BE2C (cell line): ENCODE measurements at regions not wholly inside any gene's neighbourhood (a gene's known extent, or its start where the extent isn't known, plus 50 kb on each side); places are given as distances from the start of the nearest gene placed in this dataset.

Source experiments
- DNase-seq: peaks from one replicate; pipeline ENCODE4 v3.0.0-alpha.2; 2020
- H3K27me3 ChIP-seq: fragments of 250-450 bp; sonication (Bioruptor Pico); 2 replicates; pipeline ENCODE4 v1.5.1; 2020; ENCODE audit warnings: mild to moderate bottlenecking
- H3K36me3 ChIP-seq: fragments of 250-450 bp; sonication (Bioruptor Pico); 2 replicates; pipeline ENCODE4 v1.5.1; 2020; ENCODE audit warnings: mild to moderate bottlenecking
- H3K4me1 ChIP-seq: fragments of 250-450 bp; sonication (Bioruptor Pico); 2 replicates; pipeline ENCODE4 v1.5.1; 2020
- H3K4me3 ChIP-seq: 2 replicates; pipeline ENCODE4 v1.5.1; 2011; ENCODE audit warnings: low read depth, low read length
- H3K9me3 ChIP-seq: fragments of 250-450 bp; sonication (Bioruptor Pico); 2 replicates; pipeline ENCODE4 v1.5.1; 2020
- TF ChIP-seq, protein P1 (sequence below): IDR thresholded peaks from 2 replicates; pipeline ENCODE4 v1.5.1; 2012; ENCODE audit warnings: mild to moderate bottlenecking, low read depth, low read length

DNA sequence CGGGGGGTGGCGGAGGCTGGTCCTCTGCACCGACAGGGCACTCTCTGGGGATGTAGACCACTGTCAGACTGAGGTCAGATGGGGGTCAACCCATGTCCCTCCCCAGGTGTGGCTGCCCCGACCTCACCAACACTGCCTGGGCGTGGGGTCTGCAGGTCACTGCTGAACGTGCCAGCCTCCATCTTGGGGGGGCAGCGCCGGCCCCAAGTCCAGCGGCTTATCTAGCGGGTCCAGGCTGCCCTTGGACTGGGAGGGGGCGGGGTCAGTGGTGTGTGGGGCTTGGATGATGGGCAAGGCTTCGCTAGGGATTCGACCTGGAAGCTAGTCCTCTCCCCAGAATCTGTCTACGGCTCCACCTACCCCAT, 178.2 kb downstream of the IGLL1 start:
- DNase-seq: no peak
- H3K4me1 ChIP-seq: peaks cover 3% of the 10 kb centered on the region; the same call in 1 of the 2 replicates
- no peaks in the 10 kb centered on the region for H3K9me3 ChIP-seq
- H3K4me3 ChIP-seq: no peak overlapping the region
- H3K36me3 ChIP-seq: no peaks in the 10 kb centered on the region
- H3K27me3 ChIP-seq: no peaks in the 10 kb centered on the region
- TF ChIP-seq, protein P1, sequence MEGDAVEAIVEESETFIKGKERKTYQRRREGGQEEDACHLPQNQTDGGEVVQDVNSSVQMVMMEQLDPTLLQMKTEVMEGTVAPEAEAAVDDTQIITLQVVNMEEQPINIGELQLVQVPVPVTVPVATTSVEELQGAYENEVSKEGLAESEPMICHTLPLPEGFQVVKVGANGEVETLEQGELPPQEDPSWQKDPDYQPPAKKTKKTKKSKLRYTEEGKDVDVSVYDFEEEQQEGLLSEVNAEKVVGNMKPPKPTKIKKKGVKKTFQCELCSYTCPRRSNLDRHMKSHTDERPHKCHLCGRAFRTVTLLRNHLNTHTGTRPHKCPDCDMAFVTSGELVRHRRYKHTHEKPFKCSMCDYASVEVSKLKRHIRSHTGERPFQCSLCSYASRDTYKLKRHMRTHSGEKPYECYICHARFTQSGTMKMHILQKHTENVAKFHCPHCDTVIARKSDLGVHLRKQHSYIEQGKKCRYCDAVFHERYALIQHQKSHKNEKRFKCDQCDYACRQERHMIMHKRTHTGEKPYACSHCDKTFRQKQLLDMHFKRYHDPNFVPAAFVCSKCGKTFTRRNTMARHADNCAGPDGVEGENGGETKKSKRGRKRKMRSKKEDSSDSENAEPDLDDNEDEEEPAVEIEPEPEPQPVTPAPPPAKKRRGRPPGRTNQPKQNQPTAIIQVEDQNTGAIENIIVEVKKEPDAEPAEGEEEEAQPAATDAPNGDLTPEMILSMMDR: no peak

DNA sequence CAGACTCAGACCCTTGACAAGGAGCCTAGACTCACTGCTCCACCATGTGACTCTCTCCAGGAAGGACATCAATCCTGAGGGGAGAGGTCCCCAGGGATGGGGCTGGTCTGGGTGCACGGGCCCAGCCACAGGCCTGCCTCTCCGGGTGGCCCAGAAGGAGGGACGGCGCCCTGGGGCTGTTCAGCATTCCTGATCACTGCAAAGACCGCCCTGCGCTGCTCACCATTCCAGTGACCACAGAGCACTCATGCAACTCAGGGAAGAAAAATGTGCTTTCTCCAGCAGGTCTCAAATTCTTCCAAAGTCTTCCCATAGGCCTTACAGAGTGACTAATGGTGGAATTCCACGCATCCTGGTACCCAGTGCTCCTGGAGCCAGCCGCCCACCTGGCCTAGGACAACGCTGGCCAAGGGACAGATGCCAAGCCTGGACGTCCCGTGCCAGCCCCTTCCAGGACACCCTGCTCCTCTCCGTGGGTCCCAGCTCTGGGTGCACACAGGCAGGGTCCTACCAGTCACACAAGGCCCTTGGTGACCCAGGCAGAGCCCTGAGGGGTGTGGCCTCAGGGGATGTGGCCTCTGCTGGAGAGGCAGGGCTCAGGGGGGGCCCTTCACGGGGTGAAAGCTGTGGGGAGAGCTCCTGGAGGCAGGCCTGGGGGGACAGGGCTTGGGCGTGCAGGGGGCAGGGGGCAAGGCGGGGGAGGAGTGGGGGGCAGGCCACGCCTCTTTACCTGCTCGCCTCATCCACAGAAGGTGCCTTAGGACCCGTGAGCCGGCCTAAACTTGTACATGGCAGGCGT, 178.8 kb downstream of the IGLL1 start:
- H3K4me1 ChIP-seq: peaks cover 3% of the 10 kb centered on the region; the same call in 1 of the 2 replicates
- H3K9me3 ChIP-seq: no peaks in the 10 kb centered on the region
- TF ChIP-seq, protein P1: no peak
- H3K27me3 ChIP-seq: no peaks in the 10 kb centered on the region
- no peak overlapping the region for H3K4me3 ChIP-seq
- no peaks in the 10 kb centered on the region for H3K36me3 ChIP-seq
- no peak for DNase-seq

DNA sequence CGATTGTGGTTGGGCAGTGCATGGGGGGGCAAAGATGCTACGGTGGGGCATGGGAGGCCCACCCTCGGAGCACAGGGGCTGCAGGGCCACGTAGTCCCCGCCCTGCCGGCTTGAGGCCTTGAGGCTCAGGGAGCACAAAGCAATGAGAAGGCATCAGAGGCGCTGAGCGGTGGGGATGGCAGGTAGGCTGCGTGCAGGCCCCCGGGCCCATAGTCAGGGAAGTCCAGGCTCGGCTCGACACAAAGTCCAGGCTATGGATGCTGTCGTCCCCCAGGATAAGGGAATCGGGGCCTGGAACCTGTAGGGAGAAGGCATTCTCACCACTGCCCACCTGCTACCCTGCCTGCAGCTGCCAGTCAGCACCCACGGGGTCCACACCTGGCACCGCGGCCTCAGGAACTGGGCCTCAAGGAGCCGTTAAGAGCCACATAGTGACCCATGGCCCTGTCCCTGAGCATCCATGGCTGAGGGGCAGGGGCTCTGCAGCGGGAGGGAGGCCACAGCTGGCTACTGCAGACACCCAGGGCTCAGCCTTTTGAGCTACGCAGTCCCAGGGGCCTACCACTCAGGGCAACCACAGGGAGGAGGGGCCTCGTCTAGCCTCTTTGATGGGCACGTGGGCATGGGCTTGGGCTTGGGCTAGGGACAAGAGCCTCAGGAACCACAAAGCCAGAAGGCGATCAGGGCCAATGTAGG, 179.7 kb downstream of the IGLL1 start:
- Histone ChIP-seq H3K27me3 (no peaks in the 10 kb centered on the region), H3K4me3 (no peak overlapping the region), H3K4me1 (peaks cover 3% of the 10 kb centered on the region; the same call in 1 of the 2 replicates), H3K9me3 (no peaks in the 10 kb centered on the region), H3K36me3 (no peaks in the 10 kb centered on the region)
- no peak for DNase-seq
- TF ChIP-seq, protein P1: no peak

DNA sequence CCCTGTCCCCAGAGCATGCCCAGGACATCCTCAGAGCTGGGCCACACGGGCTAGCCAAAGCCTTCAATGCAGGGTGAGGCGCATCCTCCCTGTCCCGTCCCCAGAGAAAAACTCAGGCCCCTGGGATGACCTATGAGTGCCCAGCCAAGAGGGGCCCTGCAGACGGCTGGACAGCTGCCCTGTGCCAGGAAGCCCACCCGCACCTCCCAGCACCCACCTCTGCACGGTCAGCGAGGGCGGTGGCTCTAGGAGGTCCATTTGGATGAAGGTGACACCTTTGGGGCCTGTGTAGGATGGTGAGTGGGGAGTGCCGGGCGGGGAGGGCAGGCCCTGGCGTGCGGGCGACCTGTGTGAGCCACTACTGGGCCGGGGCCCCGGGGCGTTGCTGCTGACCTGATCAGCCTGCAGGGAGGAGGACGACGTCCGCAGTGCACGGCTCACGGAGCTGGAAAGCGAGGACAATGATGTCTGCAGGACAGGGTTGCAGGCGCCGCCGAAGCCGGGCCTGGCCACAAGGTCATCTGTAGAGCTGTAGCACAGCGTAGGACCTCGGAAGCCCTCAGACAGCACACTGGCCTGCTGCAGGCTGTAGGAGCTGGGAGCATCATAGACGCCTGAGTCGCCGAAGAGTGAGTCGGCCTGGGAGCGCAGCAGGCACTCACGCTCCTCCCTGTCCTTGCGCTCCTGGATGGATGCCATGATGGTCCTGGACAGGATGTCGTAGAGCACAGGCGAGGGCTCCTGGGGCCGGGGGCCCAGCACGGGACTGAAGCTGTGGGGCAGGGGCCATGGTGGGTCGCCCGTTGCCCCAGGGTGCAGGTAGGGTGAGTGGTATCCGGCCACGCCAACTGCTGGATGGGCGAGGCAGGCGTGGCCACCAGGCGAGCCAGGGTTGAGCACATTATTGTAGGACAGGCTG, 180.5 kb downstream of the IGLL1 start:
- H3K4me1 ChIP-seq: peaks cover 3% of the 10 kb centered on the region; the same call in 1 of the 2 replicates
- DNase-seq: no peak

DNA sequence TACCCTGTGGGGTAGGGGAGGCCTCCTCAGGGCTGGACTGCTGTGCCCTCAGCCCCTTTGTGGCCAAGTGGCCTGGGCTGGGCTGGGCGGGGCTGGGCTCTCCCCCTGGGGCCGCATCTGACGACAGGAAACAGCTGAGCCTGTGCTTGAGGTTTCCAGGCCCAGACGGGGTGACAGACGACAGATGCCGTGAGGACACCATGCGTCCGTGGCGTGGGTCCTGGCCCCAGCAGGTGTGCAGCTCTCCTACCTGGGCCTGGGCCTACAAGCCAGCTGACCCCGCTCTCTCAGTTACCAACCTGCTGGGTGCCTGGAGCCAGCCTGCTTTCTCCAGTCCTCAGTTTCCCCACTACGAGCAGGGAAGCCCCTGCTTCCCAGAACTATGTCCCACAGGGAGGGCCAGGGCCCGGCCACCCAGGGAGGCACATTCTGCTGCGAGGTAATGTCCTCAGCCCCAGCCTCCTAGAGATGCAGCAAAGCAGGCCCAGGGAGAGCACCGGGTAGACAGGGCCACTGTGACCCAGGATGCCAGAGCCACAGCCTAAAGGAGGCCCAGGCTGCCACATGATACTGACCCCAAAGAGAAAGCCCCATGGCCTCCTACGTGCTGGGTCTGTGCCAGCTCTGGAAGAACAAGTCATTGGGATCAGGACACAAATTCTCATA, 181.3 kb downstream of the IGLL1 start:
- DNase-seq: no peak
- H3K9me3 ChIP-seq: no peaks in the 10 kb centered on the region
- TF ChIP-seq, protein P1: no peak
- H3K4me1 ChIP-seq: peaks cover 3% of the 10 kb centered on the region; the same call in 1 of the 2 replicates
- H3K27me3 ChIP-seq: no peaks in the 10 kb centered on the region
- no peaks in the 10 kb centered on the region for H3K36me3 ChIP-seq
- no peak overlapping the region for H3K4me3 ChIP-seq

More for the DNA sequence above, 180.5 kb downstream of the IGLL1 start:
- TF ChIP-seq, protein P1: no peak
- no peak overlapping the region for H3K4me3 ChIP-seq
- no peaks in the 10 kb centered on the region for H3K36me3 ChIP-seq
- no peaks in the 10 kb centered on the region for H3K27me3 ChIP-seq
- no peaks in the 10 kb centered on the region for H3K9me3 ChIP-seq
